ENCODE measurements at regions not wholly inside any gene's neighbourhood (a gene's known extent, or its start where the extent isn't known, plus 50 kb on each side); places are given as distances from the start of the nearest gene placed in this dataset.

DNA sequence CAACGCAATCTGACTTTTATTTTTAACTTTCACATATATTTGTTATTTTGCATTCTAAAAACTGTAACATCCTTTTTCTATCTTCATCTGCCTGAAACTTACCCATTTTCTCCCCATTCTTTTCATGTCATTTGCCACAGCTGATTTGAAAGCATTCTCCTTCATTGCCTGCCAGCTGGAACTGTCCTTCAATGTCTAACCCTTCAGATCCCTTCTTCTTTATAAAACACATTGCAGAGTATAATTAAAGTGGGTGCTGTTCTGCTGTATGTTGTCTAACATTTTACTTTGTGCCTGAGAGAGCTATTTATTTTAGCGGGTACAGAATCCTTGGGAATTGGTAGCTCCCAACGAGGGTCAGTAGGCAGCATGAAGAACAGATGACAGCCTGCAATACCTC lies 827.4 kb downstream of the IGSF11 start:
- H3K23me2 ChIP-seq (ENCODE audit: low read depth, low read length), result no peaks in the 10 kb centered on the region
- H3K14ac ChIP-seq (ENCODE audit: insufficient read length), result no peak overlapping the region
- no peak overlapping the region for H4K8ac ChIP-seq (ENCODE audit: extremely low read depth, insufficient read depth, low read length)
- no peak overlapping the region for H3K56ac ChIP-seq (replicated peaks; ENCODE audit: insufficient read length, low read depth, low read length)
- no peaks in the 10 kb centered on the region for H3K27me3 ChIP-seq (replicated peaks in 1 of 4; ENCODE audit: control insufficient read depth in 3 of 4, extremely low read depth in 1 of 4, insufficient read depth in 3 of 4, low read length in 3 of 4)
- H3K4me1 ChIP-seq (replicated peaks in 1 of 4; ENCODE audit: control insufficient read depth in 3 of 4, insufficient read depth in 4 of 4, low read length in 3 of 4), result no peaks in the 10 kb centered on the region
- POLR2A ChIA-PET (ENCODE audit: partially characterized antibody), result no interaction called here
- no peak overlapping the region for H2BK12ac ChIP-seq (ENCODE audit: low read depth, low read length)
- no peaks in the 10 kb centered on the region for H3K36me3 ChIP-seq (ENCODE audit: control insufficient read depth in 2 of 4, insufficient read depth in 4 of 4, low read length in 3 of 4)
- no peaks in the 10 kb centered on the region for H4K20me1 ChIP-seq (replicated peaks in 1 of 2; ENCODE audit: control insufficient read depth in 1 of 2, insufficient read depth in 2 of 2, low read length in 2 of 2)
- H3K79me1 ChIP-seq (ENCODE audit: low read depth, low read length), result no peaks in the 10 kb centered on the region
- no peak for FAIRE-seq
- no peak overlapping the region for H2AK5ac ChIP-seq (ENCODE audit: low read depth, low read length)
- no peak overlapping the region for H3K4me3 ChIP-seq (ENCODE audit: extremely low read depth in 1 of 4, insufficient read depth in 2 of 4, low read depth in 3 of 4, low read length in 4 of 4)
- H3K23ac ChIP-seq (ENCODE audit: insufficient read length), result no peak overlapping the region
- H3K27ac ChIP-seq (ENCODE audit: low read depth, low read length), result no peak overlapping the region
- no peak overlapping the region for H2BK15ac ChIP-seq (ENCODE audit: low read length)
- H3K9ac ChIP-seq (replicated peaks in 1 of 4; ENCODE audit: extremely low read depth in 1 of 4, low read depth in 3 of 4, low read length in 3 of 4), result no peak overlapping the region
- no peak overlapping the region for H3K18ac ChIP-seq (ENCODE audit: extremely low read depth, low read length)
- WGBS, 2 experiments (ENCODE audit: extremely low coverage in 1 of 2, insufficient coverage in 1 of 2, insufficient read length in 1 of 2, insufficient replicate concordance in 2 of 2, low coverage in 1 of 2, low lambda C conversion rate in 2 of 2, missing lambda C conversion rate in 1 of 2), result 93% methylated on average over 3 of the region's 3 CpGs; no CpG with 5 or more reads in 1 of the 2 experiments
- no peak for DNase-seq (ENCODE audit: low read depth in 1 of 2, low spot score in 2 of 2)
- H2BK5ac ChIP-seq (ENCODE audit: low read depth, low read length), result no peak overlapping the region
- H3K4ac ChIP-seq (replicated peaks; ENCODE audit: insufficient read length, low read depth, low read length), result no peak overlapping the region
- no peak overlapping the region for H2BK120ac ChIP-seq (replicated peaks; ENCODE audit: low read depth, low read length)
- H4K91ac ChIP-seq (replicated peaks; ENCODE audit: insufficient read length, low read length), result no peak overlapping the region
- CTCF ChIA-PET (ENCODE audit: partially characterized antibody), result no interaction called here
- TF ChIP-seq SP2 (IDR thresholded peaks at IDR 0.05; ENCODE audit: low read length), result no peak
- no peak for TF ChIP-seq FOSL1 (IDR thresholded peaks at IDR 0.05; ENCODE audit: insufficient read depth, low read depth, low read length)
- TF ChIP-seq GABPA (IDR thresholded peaks at IDR 0.05; ENCODE audit: borderline replicate concordance, insufficient read depth, low read length), result no peak
- TF ChIP-seq NANOG (IDR thresholded peaks at IDR 0.05; ENCODE audit: insufficient read depth, low read depth, low read length, poor library complexity, severe bottlenecking), result no peak
- no peak for TF ChIP-seq SIX5 (IDR thresholded peaks at IDR 0.05; ENCODE audit: low read depth, low read length)
- no peak for TF ChIP-seq TAF7 (optimal IDR thresholded peaks at IDR 0.05; ENCODE audit: borderline replicate concordance, low read depth, low read length)
- TF ChIP-seq, protein P1, sequence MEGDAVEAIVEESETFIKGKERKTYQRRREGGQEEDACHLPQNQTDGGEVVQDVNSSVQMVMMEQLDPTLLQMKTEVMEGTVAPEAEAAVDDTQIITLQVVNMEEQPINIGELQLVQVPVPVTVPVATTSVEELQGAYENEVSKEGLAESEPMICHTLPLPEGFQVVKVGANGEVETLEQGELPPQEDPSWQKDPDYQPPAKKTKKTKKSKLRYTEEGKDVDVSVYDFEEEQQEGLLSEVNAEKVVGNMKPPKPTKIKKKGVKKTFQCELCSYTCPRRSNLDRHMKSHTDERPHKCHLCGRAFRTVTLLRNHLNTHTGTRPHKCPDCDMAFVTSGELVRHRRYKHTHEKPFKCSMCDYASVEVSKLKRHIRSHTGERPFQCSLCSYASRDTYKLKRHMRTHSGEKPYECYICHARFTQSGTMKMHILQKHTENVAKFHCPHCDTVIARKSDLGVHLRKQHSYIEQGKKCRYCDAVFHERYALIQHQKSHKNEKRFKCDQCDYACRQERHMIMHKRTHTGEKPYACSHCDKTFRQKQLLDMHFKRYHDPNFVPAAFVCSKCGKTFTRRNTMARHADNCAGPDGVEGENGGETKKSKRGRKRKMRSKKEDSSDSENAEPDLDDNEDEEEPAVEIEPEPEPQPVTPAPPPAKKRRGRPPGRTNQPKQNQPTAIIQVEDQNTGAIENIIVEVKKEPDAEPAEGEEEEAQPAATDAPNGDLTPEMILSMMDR (IDR thresholded peaks at IDR 0.05; ENCODE audit: control extremely low read depth in 1 of 3, insufficient read depth in 1 of 3, low read depth in 1 of 3, low read length in 3 of 3), result no peak
- TF ChIP-seq, protein P2, sequence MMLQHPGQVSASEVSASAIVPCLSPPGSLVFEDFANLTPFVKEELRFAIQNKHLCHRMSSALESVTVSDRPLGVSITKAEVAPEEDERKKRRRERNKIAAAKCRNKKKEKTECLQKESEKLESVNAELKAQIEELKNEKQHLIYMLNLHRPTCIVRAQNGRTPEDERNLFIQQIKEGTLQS (IDR thresholded peaks at IDR 0.05; ENCODE audit: insufficient read depth, low read depth, low read length), result no peak
- no peak for TF ChIP-seq SRF (IDR thresholded peaks at IDR 0.05; ENCODE audit: low read depth, low read length)
- H3K9me3 ChIP-seq (ENCODE audit: insufficient read depth in 2 of 2, low read depth in 1 of 2, low read length in 1 of 2), result no peaks in the 10 kb centered on the region
- no peaks in the 10 kb centered on the region for H3K79me2 ChIP-seq (ENCODE audit: control insufficient read depth in 1 of 2, insufficient read depth in 2 of 2, low read length in 2 of 2)
- H2BK20ac ChIP-seq (ENCODE audit: low read length), result no peak overlapping the region
- no peak overlapping the region for H4K5ac ChIP-seq (ENCODE audit: insufficient read length, low read depth, low read length)
- no peak overlapping the region for H3K4me2 ChIP-seq (ENCODE audit: insufficient read depth in 1 of 2, low read depth in 2 of 2, low read length in 2 of 2)
- no peak overlapping the region for H2AFZ ChIP-seq (ENCODE audit: low read length)
